OCI-LY3 (cell line): ENCODE measurements at regions not wholly inside any gene's neighbourhood (a gene's known extent, or its start where the extent isn't known, plus 50 kb on each side); places are given as distances from the start of the nearest gene placed in this dataset.

Source experiments
- H2AFZ ChIP-seq: fragments of 200-600, 300-600 bp; shearing (Covaris generic); 2 replicates; pipeline ENCODE4 v1.6.0; 2014; ENCODE audit warnings: antibody characterized with exemption, low read depth, low read length
- H3K27ac ChIP-seq: fragments of 200-600, 300-600 bp; sonication (generic); 2 replicates; pipeline ENCODE4 v1.5.1; 2014; ENCODE audit warnings: mild to moderate bottlenecking, low read length, moderate library complexity, mixed read lengths
- H3K27me3 ChIP-seq: fragments of 200-600, 300-600 bp; sonication (generic); 2 replicates; pipeline ENCODE4 v1.6.1; 2014; ENCODE audit warnings: low read depth, low read length, mixed read lengths
- H3K36me3 ChIP-seq: fragments of 200-600, 300-600 bp; sonication (generic); replicated peaks from 2 replicates; pipeline ENCODE3; 2014; ENCODE audit warnings: low read depth, low read length, mixed read lengths
- H3K4me1 ChIP-seq: fragments of 300-600, 200-600 bp; sonication (generic); 2 replicates; pipeline ENCODE4 v1.6.1; 2014; ENCODE audit warnings: low read length, mixed read lengths
- H3K4me2 ChIP-seq: fragments of 200-600, 300-600 bp; sonication (generic); 2 replicates; pipeline ENCODE4 v1.6.1; 2014; ENCODE audit warnings: low read length, mixed read lengths
- H3K4me3 ChIP-seq: fragments of 300-600, 200-600 bp; sonication (generic); 2 replicates; pipeline ENCODE4 v1.5.1; 2014; ENCODE audit warnings: antibody characterized with exemption, mild to moderate bottlenecking, low read length, moderate library complexity
- H3K79me2 ChIP-seq: fragments of 300-600, 200-600 bp; shearing (Covaris generic); 2 replicates; pipeline ENCODE4 v1.6.1; 2014; ENCODE audit warnings: mild to moderate bottlenecking, low read length, mixed read lengths
- H3K9ac ChIP-seq: fragments of 300-600, 200-600 bp; shearing (Covaris generic); 2 replicates; pipeline ENCODE4 v1.6.0; 2014; ENCODE audit warnings: mild to moderate bottlenecking, low read length, moderate library complexity
- H3K9me3 ChIP-seq: fragments of 200-600, 300-600 bp; shearing (Covaris generic); 2 replicates; pipeline ENCODE4 v1.6.1; 2014; ENCODE audit warnings: low read length, mixed read lengths; ENCODE audit not compliant: insufficient read depth
- H4K20me1 ChIP-seq: fragments of 200-600, 300-600 bp; sonication (generic); 2 replicates; pipeline ENCODE4 v1.6.1; 2016; ENCODE audit warnings: low read length, mixed read lengths; ENCODE audit not compliant: insufficient read depth
- CTCF ChIP-seq: fragments of 200-600, 300-600 bp; sonication (generic); IDR thresholded peaks from 2 replicates; pipeline ENCODE4 v1.5.1; 2014; ENCODE audit warnings: antibody characterized with exemption, low read length, low read depth
- EZH2phosphoT487 ChIP-seq: fragments of 200-600 bp; shearing (Covaris generic); IDR thresholded peaks from 2 replicates; pipeline ENCODE4 v1.6.1; 2018; ENCODE audit warnings: antibody characterized with exemption, mixed run types, low read depth

GRCh38 chr6:62445521-62445920 is 159.5 kb upstream of the KHDRBS2 start:
- no peaks in the 10 kb centered on the region for H3K27me3 ChIP-seq
- H3K9ac ChIP-seq, result no peak overlapping the region
- no peaks in the 10 kb centered on the region for H4K20me1 ChIP-seq
- H3K27ac ChIP-seq, result no peak overlapping the region
- H2AFZ ChIP-seq, result no peak overlapping the region
- H3K79me2 ChIP-seq, result no peaks in the 10 kb centered on the region
- H3K4me2 ChIP-seq, result no peak overlapping the region
- no peaks in the 10 kb centered on the region for H3K36me3 ChIP-seq
- H3K4me1 ChIP-seq, result no peaks in the 10 kb centered on the region
- H3K4me3 ChIP-seq, result no peak overlapping the region
- H3K9me3 ChIP-seq, result no peaks in the 10 kb centered on the region
- no peak for TF ChIP-seq EZH2phosphoT487
- TF ChIP-seq CTCF, result no peak

- Histone ChIP-seq H3K79me2 (no peaks in the 10 kb centered on the region), H3K36me3 (no peaks in the 10 kb centered on the region), H3K4me2 (no peak overlapping the region), H3K9ac (no peak overlapping the region), H3K4me3 (no peak overlapping the region), H3K27me3 (no peaks in the 10 kb centered on the region), H3K27ac (no peak overlapping the region), H3K4me1 (no peaks in the 10 kb centered on the region), H2AFZ (no peak overlapping the region), H3K9me3 (0 out of 2 replicates have a peak, but pooled peaks cover 10% of the 10 kb centered on the region), H4K20me1 (no peaks in the 10 kb centered on the region)
- TF ChIP-seq CTCF, result no peak
- no peak for TF ChIP-seq EZH2phosphoT487
These were observed 155.2 kb upstream of the KHDRBS2 start for GRCh38 chr6:62441182-62441581.

- H3K27me3 ChIP-seq, result no peaks in the 10 kb centered on the region
- H4K20me1 ChIP-seq, result no peaks in the 10 kb centered on the region
- H3K9ac ChIP-seq, result no peak overlapping the region
- no peaks in the 10 kb centered on the region for H3K36me3 ChIP-seq
- no peak overlapping the region for H3K4me2 ChIP-seq
- H3K79me2 ChIP-seq, result no peaks in the 10 kb centered on the region
- no peak for TF ChIP-seq EZH2phosphoT487
- TF ChIP-seq CTCF, result no peak
- no peak overlapping the region for H3K27ac ChIP-seq
- H2AFZ ChIP-seq, result no peak overlapping the region
- no peaks in the 10 kb centered on the region for H3K4me1 ChIP-seq
- H3K9me3 ChIP-seq, result no peaks in the 10 kb centered on the region
- H3K4me3 ChIP-seq, result no peak overlapping the region
These were observed 143.8 kb upstream of the KHDRBS2 start for GRCh38 chr6:62429781-62430180.

GRCh38 chr6:62400521-62401259 is 114.7 kb upstream of the KHDRBS2 start:
- no peak overlapping the region for H3K27ac ChIP-seq
- H3K9ac ChIP-seq, result no peak overlapping the region
- no peaks in the 10 kb centered on the region for H3K4me1 ChIP-seq
- H3K4me3 ChIP-seq, result no peak overlapping the region
- no peaks in the 10 kb centered on the region for H4K20me1 ChIP-seq
- H3K4me2 ChIP-seq, result no peak overlapping the region
- no peaks in the 10 kb centered on the region for H3K79me2 ChIP-seq
- no peaks in the 10 kb centered on the region for H3K9me3 ChIP-seq
- H2AFZ ChIP-seq, result no peak overlapping the region
- TF ChIP-seq EZH2phosphoT487 (no peak), CTCF (no peak)
- H3K27me3 ChIP-seq, result no peaks in the 10 kb centered on the region
- H3K36me3 ChIP-seq, result no peaks in the 10 kb centered on the region
